NCI-H2107 treated with DMSO at 0.1 percent for 48 hours (cell line): ENCODE measurements at regions not wholly inside any gene's neighbourhood (a gene's known extent, or its start where the extent isn't known, plus 50 kb on each side); places are given as distances from the start of the nearest gene placed in this dataset.
A peak's percentile ranks its signal among the peaks of the same experiment; 100 is the strongest.
"Not testable (repeated sequence)": the region's sequence is repeated elsewhere in the genome, so short reads cannot be mapped to it uniquely, and the experiment has no call there.

ENCODE experiments used
- DNase-seq: peaks from one replicate; lab custom pipeline; 2025; ENCODE audit not compliant: unreplicated experiment; lab: John Stamatoyannopoulos, UW

- no peak for DNase-seq
Measured at GRCh38 chr18:77329651-77330050, 80.0 kb downstream of the GALR1 start.

GRCh38 chr18:77334876-77335275 is 85.2 kb downstream of the GALR1 start:
- DNase-seq, result no peak

- no peak for DNase-seq
Measured at GRCh38 chr18:77337604-77338003, 88.0 kb downstream of the GALR1 start.

- DNase-seq, result no peak
Measured at GRCh38 chr18:77339093-77339492, 89.4 kb downstream of the GALR1 start.

- no peak for DNase-seq
Measured at GRCh38 chr18:77339623-77340022, 90.0 kb downstream of the GALR1 start.

GRCh38 chr18:77340815-77341214 is 91.2 kb downstream of the GALR1 start:
- DNase-seq, result no peak

GRCh38 chr18:77341527-77342325 is 92.1 kb downstream of the GALR1 start:
- no peak for DNase-seq

GRCh38 chr18:77342736-77343135 is 93.1 kb downstream of the GALR1 start:
- no peak for DNase-seq

- no peak for DNase-seq
Measured at GRCh38 chr18:77343846-77344510, 94.3 kb downstream of the GALR1 start.

- no peak for DNase-seq
Measured at GRCh38 chr18:77344786-77345500, 95.3 kb downstream of the GALR1 start.

- DNase-seq, result no peak
Measured at GRCh38 chr18:77346208-77346810, 96.7 kb downstream of the GALR1 start.

- not testable (repeated sequence) for DNase-seq
Measured at GRCh38 chr18:77353349-77353748, 103.7 kb downstream of the GALR1 start.

GRCh38 chr18:77359561-77360314 is 110.1 kb downstream of the GALR1 start:
- no peak for DNase-seq

GRCh38 chr18:77360315-77361190 is 110.9 kb downstream of the GALR1 start:
- no peak for DNase-seq

- DNase-seq, result no peak
Measured at GRCh38 chr18:77361382-77361781, 111.7 kb downstream of the GALR1 start.

GRCh38 chr18:77365667-77366066 is 116.0 kb downstream of the GALR1 start:
- DNase-seq, result no peak

GRCh38 chr18:77366067-77366719 is 116.5 kb downstream of the GALR1 start:
- no peak for DNase-seq

- DNase-seq, result peak; percentile 90
Measured at GRCh38 chr18:77366720-77367641, 117.3 kb downstream of the GALR1 start.
